ENCODE measurements at regions not wholly inside any gene's neighbourhood (a gene's known extent, or its start where the extent isn't known, plus 50 kb on each side); places are given as distances from the start of the nearest gene placed in this dataset.
"Not testable (repeated sequence)": the region's sequence is repeated elsewhere in the genome, so short reads cannot be mapped to it uniquely, and the experiment has no call there.

- not testable (repeated sequence) for H3K4me2 ChIP-seq; H3K4me3 ChIP-seq; H3K79me2 ChIP-seq (replicated peaks; ENCODE audit: insufficient read depth); DNase-seq (ENCODE audit: low spot score); H3K4me3 Mint-ChIP-seq; H3F3A ChIP-seq (replicated peaks; ENCODE audit: low read depth); H3K27ac Mint-ChIP-seq; H3K4me1 ChIP-seq (ENCODE audit: insufficient read depth); H3K36me3 Mint-ChIP-seq (ENCODE audit: low read depth); H4K20me1 ChIP-seq (replicated peaks; ENCODE audit: insufficient read depth); H3K9me2 ChIP-seq (ENCODE audit: insufficient read depth); H3K4me1 Mint-ChIP-seq; ATAC-seq; H2AFZ ChIP-seq; H3K27ac ChIP-seq (ENCODE audit: low read depth); H3K27me3 Mint-ChIP-seq (ENCODE audit: insufficient read depth, low read depth, poor library complexity); H3K27me3 ChIP-seq (ENCODE audit: insufficient read depth); H3K36me3 ChIP-seq (ENCODE audit: insufficient read depth)
- peaks cover 11% of the 10 kb centered on the region for H3K9me3 Mint-ChIP-seq
Observed at GRCh38 chr6:96437228-96437627, 84.4 kb upstream of the UFL1 start.

- Histone ChIP-seq H3K9me2 (ENCODE audit: insufficient read depth) (no peaks in the 10 kb centered on the region), H3K4me2 (no peak overlapping the region), H3K27ac (ENCODE audit: low read depth) (no peak overlapping the region), H3K79me2 (replicated peaks; ENCODE audit: insufficient read depth) (no peaks in the 10 kb centered on the region), H2AFZ (no peak overlapping the region; the same call in 1 of the 2 replicates), H3F3A (replicated peaks; ENCODE audit: low read depth) (no peaks in the 10 kb centered on the region), H3K4me3 (no peak overlapping the region), H3K36me3 (ENCODE audit: insufficient read depth) (no peaks in the 10 kb centered on the region), H3K4me1 (ENCODE audit: insufficient read depth) (no peaks in the 10 kb centered on the region), H3K27me3 (ENCODE audit: insufficient read depth) (no peaks in the 10 kb centered on the region), H4K20me1 (replicated peaks; ENCODE audit: insufficient read depth) (no peaks in the 10 kb centered on the region)
- H3K9me3 Mint-ChIP-seq = peaks cover 12% of the 10 kb centered on the region; the same call in 1 of the 3 replicates
- H3K27me3 Mint-ChIP-seq (ENCODE audit: insufficient read depth, low read depth, poor library complexity) = no peaks in the 10 kb centered on the region
- no peak for DNase-seq (ENCODE audit: low spot score)
- no peak overlapping the region for H3K27ac Mint-ChIP-seq
- no peak for ATAC-seq
- H3K4me1 Mint-ChIP-seq = 0 out of 3 replicates have a peak, but pooled peaks cover 3% of the 10 kb centered on the region
- peaks cover 2% of the 10 kb centered on the region; the same call in 2 of the 3 replicates for H3K36me3 Mint-ChIP-seq (ENCODE audit: low read depth)
- H3K4me3 Mint-ChIP-seq = no peak overlapping the region
- TF ChIP-seq EZH2phosphoT487 (IDR thresholded peaks at IDR 0.05; ENCODE audit: unreplicated experiment) (no peak), REST (IDR thresholded peaks at IDR 0.05; ENCODE audit: unreplicated experiment) (no peak), CTCF (conservative IDR thresholded peaks at IDR 0.05; ENCODE audit: low read depth in 2 of 2) (no peak), JUNB (IDR thresholded peaks at IDR 0.05; ENCODE audit: unreplicated experiment) (no peak), POLR2AphosphoS5 (IDR thresholded peaks at IDR 0.05; ENCODE audit: low read depth) (no peak), ZNF462 (CRISPR knock-in tag; IDR thresholded peaks at IDR 0.05) (no peak), NANOG (IDR thresholded peaks at IDR 0.05; ENCODE audit: borderline replicate concordance) (no peak), STAT1 (IDR thresholded peaks at IDR 0.05; ENCODE audit: unreplicated experiment) (no peak), ZNF331 (CRISPR knock-in tag; IDR thresholded peaks at IDR 0.05; ENCODE audit: low read depth) (no peak), ZNF114 (CRISPR knock-in tag; IDR thresholded peaks at IDR 0.05) (no peak)
Observed at GRCh38 chr6:96450082-96450769, 71.4 kb upstream of the UFL1 start.

Data from GM23338 (cell line).